Stomach smooth muscle (tissue), 2 donors: ENCODE measurements at regions not wholly inside any gene's neighbourhood (a gene's known extent, or its start where the extent isn't known, plus 50 kb on each side); places are given as distances from the start of the nearest gene placed in this dataset.

Source experiments
- H3K27ac ChIP-seq: one replicate; pipeline ENCODE4 v1.7.0; 2013; ENCODE audit warnings: mild to moderate bottlenecking, low read length, inconsistent platforms
- H3K27me3 ChIP-seq, 2 donors: one replicate each; pipeline ENCODE4 v1.7.0; 2013; ENCODE audit warnings: low read length in 2 of 2; ENCODE audit not compliant: insufficient read depth in 2 of 2, control insufficient read depth in 1 of 2
- H3K36me3 ChIP-seq, 2 donors: one replicate each; pipeline ENCODE4 v1.7.0; 2013; ENCODE audit warnings: low read length in 2 of 2; ENCODE audit not compliant: control insufficient read depth in 2 of 2, insufficient read depth in 2 of 2
- H3K4me1 ChIP-seq: one replicate; pipeline ENCODE4 v1.7.0; 2013; ENCODE audit warnings: low read length; ENCODE audit not compliant: control insufficient read depth, insufficient read depth
- H3K4me3 ChIP-seq, 2 donors: one replicate each; pipeline ENCODE4 v1.7.0; 2013; ENCODE audit warnings: low read length in 2 of 2
- H3K9ac ChIP-seq, 2 donors: one replicate each; pipeline ENCODE4 v1.7.0; 2013; ENCODE audit warnings: low read length in 2 of 2, mild to moderate bottlenecking in 1 of 2
- H3K9me3 ChIP-seq, 2 donors: one replicate each; pipeline ENCODE4 v1.7.0; 2013; ENCODE audit warnings: low read length in 2 of 2; ENCODE audit not compliant: control insufficient read depth in 2 of 2
- donor health status: healthy.
- donor health status: Pancreatic carcinoma.

DNA sequence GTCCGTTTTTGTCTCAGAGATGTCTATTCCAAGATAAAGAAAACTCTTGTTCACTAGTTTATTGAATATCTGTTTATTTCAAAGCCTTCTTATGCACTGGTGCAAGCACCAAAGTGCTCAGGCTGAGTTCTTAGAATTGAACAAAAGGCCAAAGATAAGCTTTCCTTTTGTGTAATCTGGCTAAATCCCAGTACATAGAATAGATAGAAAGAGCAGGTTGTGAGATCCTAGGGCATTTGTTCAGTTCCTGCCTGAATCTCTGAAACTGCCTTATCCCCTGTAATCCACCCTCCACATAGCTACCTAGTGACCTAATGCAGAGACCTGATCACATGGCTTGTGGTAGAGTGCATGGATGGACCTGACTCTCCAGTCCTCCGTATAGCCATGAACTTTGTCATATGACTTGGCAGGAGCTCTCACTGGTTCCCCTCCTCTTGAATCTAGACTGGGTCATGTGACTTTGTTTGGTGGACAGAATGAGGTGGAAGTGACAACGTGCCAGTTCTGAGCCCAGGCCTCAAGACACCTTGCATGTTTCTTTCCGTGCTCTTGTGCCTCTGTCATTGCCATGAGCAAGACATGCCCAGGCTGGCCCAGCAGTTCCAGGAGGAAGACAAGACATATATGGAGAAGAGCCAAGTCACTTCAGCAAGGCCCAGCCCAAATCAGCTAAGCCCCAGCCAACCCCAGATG is 139.3 kb upstream of the SHB start:
- Histone ChIP-seq H3K27ac (no peak overlapping the region), H3K4me1 (no peaks in the 10 kb centered on the region)

DNA sequence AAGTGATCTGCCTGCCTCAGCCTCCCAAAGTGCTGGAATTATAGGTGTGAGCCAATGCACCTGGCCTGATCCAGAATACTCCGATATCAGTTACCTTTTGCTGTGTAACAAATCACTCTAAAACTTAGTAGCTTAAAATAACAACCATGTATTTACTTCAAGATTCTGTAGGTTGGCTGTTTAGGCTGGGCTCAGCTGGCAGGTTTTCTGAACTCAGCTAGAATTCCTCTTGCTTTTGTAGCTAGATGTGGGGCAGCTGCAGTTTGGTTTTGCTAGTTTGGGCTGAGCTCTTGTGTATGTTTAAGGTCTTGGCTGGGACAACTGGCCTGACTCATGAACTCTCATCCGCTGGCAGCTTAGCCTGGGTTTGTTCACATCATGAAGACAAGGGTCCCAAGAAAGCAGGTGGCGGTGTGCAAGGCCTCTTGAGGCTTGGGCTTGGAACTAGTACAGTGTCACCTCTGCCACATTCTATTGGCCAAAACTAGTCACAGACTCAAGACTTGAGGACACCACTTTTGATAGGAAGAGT is 138.3 kb upstream of the SHB start:
- H3K27ac ChIP-seq = no peak overlapping the region
- H3K4me3 ChIP-seq = no peak overlapping the region
- no peaks in the 10 kb centered on the region for H3K36me3 ChIP-seq
- no peaks in the 10 kb centered on the region for H3K4me1 ChIP-seq
- H3K9ac ChIP-seq = no peak overlapping the region
- H3K27me3 ChIP-seq = no peaks in the 10 kb centered on the region
- H3K9me3 ChIP-seq = peaks cover 0 to 3% of the 10 kb centered on the region in 2 donors

More for the DNA sequence above, 139.3 kb upstream of the SHB start:
- Histone ChIP-seq H3K9me3 (peaks cover 0 to 3% of the 10 kb centered on the region in 2 donors), H3K9ac (no peak overlapping the region), H3K36me3 (no peaks in the 10 kb centered on the region), H3K27me3 (no peaks in the 10 kb centered on the region), H3K4me3 (no peak overlapping the region)

DNA sequence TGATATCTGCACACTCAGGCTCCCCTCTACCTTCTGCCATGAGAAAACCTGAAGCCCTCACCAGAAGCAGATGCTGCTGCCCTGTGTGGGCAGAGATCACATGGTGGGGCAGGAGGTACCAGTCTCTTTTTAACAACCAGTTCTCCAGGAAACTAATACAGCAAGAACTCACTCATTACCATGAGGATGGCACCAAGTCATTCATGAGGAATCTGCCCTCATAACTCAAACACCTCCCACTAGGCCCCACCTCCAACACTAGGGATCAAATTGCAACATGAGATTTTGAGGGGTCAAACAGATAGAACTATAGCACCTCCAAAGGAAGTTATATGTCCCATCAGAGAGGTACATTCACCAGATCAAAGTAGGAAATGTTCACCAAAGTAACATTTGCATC is 136.3 kb upstream of the SHB start:
- no peaks in the 10 kb centered on the region for H3K27me3 ChIP-seq
- H3K27ac ChIP-seq = no peak overlapping the region
- H3K9me3 ChIP-seq = peaks cover 3 to 10% of the 10 kb centered on the region in 2 donors
- H3K4me3 ChIP-seq = no peak overlapping the region
- H3K9ac ChIP-seq = no peak overlapping the region
- H3K4me1 ChIP-seq = no peaks in the 10 kb centered on the region
- H3K36me3 ChIP-seq = no peaks in the 10 kb centered on the region

DNA sequence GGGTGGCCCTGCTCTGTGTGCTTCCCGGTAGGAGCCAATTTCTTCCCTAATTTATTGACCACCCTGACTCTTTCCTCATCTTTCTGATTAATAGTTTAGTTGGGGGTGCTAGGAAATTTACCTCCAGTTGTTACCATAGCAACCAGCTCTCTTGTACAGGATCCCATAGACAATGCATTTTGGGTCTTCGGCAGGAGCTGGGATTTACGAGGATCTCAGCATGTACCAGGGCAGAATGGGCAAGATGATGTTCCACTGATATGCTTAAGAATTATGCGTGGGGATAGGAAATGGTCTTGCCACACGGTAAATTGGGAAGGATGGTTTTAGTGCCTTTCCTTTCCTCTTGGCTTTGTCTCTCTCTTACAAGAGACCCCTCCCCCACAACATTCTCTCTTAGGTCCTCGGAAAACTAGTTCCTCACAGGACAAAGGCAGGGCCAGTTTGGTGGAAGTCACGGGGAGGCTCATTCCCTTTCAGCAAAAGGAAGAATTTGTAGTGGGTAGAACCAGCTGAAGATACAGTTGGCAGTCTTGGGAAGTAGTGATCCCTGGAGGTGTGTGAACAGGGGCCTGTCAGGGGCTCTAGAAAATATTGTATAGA is 133.4 kb upstream of the SHB start:
- no peaks in the 10 kb centered on the region for H3K4me1 ChIP-seq
- peaks cover 2 to 10% of the 10 kb centered on the region in 2 donors for H3K9me3 ChIP-seq
- no peaks in the 10 kb centered on the region for H3K36me3 ChIP-seq
- H3K9ac ChIP-seq = no peak overlapping the region
- H3K27ac ChIP-seq = no peak overlapping the region
- H3K27me3 ChIP-seq = no peaks in the 10 kb centered on the region
- H3K4me3 ChIP-seq = no peak overlapping the region

DNA sequence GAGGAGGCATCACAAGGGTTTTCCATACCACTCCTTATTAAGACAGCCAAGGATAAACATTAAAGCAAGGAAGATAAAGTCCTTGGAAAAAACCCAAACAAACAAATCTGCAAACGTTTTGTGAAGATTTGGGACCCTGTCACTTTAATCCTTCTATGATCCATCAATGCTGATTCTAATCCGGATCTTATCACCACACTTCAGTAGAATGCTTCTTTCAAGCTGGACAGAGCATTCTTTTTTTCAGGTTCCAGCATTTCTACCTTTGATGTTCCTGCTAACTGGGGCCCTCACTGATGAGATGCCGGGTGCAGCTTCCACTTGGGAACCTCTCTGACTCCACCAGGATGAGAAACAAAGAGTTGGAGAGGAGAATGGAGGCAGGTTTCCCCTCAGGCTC is 132.8 kb upstream of the SHB start:
- H3K36me3 ChIP-seq = no peaks in the 10 kb centered on the region
- no peak overlapping the region for H3K9ac ChIP-seq
- H3K27me3 ChIP-seq = peaks cover 0 to 2% of the 10 kb centered on the region in 2 donors
- no peaks in the 10 kb centered on the region for H3K4me1 ChIP-seq
- H3K4me3 ChIP-seq = no peak overlapping the region
- peaks cover 0 to 10% of the 10 kb centered on the region in 2 donors for H3K9me3 ChIP-seq
- H3K27ac ChIP-seq = no peak overlapping the region

DNA sequence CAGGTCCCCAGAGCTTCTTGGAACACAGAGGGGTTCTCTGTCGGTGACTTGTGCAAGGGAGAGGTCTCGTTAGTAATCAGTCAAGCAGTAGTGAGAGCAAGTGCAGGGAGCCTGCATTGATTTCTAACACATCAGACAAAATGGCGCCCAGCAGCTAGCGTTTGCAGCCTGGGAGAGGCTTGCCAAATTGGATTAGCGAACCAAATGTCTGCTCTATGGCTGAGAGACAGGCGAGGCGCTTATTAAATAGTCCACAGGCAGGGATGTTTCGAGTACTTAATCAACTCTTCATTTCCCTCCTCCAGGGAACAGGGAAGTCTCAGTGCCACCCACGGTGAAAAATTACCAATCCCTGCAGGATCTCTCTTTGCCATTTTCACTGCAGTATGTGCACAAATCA is 131.4 kb upstream of the SHB start:
- no peak overlapping the region for H3K27ac ChIP-seq
- peaks cover 0 to 10% of the 10 kb centered on the region in 2 donors for H3K9me3 ChIP-seq
- no peak overlapping the region for H3K4me3 ChIP-seq
- peaks cover 0 to 4% of the 10 kb centered on the region in 2 donors for H3K27me3 ChIP-seq
- H3K4me1 ChIP-seq = no peaks in the 10 kb centered on the region
- no peaks in the 10 kb centered on the region for H3K36me3 ChIP-seq
- no peak overlapping the region for H3K9ac ChIP-seq

DNA sequence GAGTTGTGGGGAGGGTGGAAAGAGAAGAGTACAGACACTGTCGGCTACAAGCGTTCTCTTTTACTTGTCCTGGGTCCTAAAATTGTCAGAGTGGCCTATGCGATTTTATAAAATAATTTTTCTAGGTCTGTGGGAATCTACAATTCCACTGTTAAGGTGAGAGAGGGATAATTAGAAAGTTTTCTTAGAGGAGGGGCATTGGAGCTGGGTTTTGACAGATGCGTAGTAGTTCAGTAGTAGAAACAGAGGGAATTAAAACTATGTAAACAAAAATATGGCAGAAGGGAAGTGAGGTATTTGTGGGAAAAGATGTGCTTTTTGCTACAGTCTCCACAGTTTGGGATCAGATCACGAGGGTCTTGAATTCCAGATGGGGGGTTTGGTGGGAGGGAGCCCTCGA is 129.1 kb upstream of the SHB start:
- Histone ChIP-seq H3K27ac (no peak overlapping the region), H3K27me3 (peaks cover 0 to 4% of the 10 kb centered on the region in 2 donors), H3K9ac (no peak overlapping the region), H3K4me3 (no peak overlapping the region), H3K9me3 (peaks cover 0 to 10% of the 10 kb centered on the region in 2 donors), H3K4me1 (no peaks in the 10 kb centered on the region), H3K36me3 (no peaks in the 10 kb centered on the region)

DNA sequence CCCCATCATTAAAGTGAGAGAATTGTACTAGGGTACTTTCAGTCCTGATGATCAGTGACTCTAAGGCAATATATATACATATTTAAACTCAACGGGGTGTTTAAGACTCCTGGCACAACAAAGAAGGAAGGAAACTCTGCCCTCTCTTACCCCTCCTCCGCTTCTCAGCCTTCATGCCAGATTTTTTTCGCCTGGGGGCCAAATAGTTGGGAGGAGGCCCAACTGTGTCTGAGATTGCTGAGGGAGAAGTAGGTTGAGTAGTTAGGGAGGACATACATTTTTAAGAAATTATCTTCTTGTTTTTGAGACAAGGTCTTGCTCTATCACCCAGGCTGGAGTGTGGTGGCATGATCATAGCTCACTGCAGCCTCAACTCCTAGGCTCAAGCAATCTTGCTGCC is 127.7 kb upstream of the SHB start:
- Histone ChIP-seq H3K27me3 (peaks cover 0 to 4% of the 10 kb centered on the region in 2 donors), H3K36me3 (no peaks in the 10 kb centered on the region), H3K27ac (no peak overlapping the region), H3K9me3 (peaks cover 0 to 9% of the 10 kb centered on the region in 2 donors), H3K4me3 (no peak overlapping the region), H3K4me1 (no peaks in the 10 kb centered on the region), H3K9ac (no peak overlapping the region)

DNA sequence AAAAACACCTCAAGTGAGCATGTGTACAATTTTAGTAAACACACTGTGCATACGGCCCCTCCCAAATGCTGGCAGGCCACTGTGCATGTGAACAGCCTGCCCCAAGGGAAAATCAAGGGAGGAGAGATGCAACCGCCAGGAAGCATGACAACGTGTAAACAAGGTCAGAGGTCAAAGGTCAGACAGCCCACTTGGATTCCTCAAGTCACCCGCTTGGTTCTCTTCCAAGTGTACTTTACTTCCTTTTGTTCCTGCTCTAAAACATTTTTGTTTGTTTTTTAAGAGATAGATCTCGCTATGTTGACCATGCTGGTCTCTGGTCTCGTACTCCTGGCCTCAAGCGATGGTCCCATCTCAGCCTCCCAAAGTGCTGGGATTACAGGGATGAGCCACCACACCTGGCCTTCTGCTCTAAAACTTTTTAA is 126.7 kb upstream of the SHB start:
- H3K4me1 ChIP-seq = no peaks in the 10 kb centered on the region
- H3K9me3 ChIP-seq = no peaks in the 10 kb centered on the region
- no peaks in the 10 kb centered on the region for H3K36me3 ChIP-seq
- peaks cover 0 to 4% of the 10 kb centered on the region in 2 donors for H3K27me3 ChIP-seq
- no peak overlapping the region for H3K4me3 ChIP-seq
- no peak overlapping the region for H3K27ac ChIP-seq
- H3K9ac ChIP-seq = no peak overlapping the region

DNA sequence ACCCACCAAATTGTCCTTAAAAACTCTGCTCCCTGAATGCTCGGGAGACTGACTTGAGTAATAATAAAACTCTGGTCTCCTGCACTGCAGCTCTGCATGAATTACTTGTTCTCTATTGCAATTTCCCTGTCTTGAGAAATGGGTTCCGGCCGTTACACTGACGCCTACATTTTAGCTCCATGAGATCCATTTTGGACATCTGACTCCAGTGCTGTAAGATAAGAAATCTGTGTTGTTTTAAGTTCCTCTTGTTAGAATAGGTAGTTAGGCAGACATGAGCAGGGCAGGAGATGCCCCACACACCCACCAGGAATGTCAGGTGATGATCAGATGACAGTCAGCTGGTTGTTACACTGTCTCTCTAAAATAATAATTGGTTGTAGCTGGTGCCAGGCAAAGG is 125.8 kb upstream of the SHB start:
- Histone ChIP-seq H3K4me3 (no peak overlapping the region), H3K9ac (no peak overlapping the region), H3K27me3 (peaks cover 0 to 4% of the 10 kb centered on the region in 2 donors), H3K27ac (no peak overlapping the region), H3K4me1 (no peaks in the 10 kb centered on the region), H3K9me3 (no peaks in the 10 kb centered on the region), H3K36me3 (no peaks in the 10 kb centered on the region)

DNA sequence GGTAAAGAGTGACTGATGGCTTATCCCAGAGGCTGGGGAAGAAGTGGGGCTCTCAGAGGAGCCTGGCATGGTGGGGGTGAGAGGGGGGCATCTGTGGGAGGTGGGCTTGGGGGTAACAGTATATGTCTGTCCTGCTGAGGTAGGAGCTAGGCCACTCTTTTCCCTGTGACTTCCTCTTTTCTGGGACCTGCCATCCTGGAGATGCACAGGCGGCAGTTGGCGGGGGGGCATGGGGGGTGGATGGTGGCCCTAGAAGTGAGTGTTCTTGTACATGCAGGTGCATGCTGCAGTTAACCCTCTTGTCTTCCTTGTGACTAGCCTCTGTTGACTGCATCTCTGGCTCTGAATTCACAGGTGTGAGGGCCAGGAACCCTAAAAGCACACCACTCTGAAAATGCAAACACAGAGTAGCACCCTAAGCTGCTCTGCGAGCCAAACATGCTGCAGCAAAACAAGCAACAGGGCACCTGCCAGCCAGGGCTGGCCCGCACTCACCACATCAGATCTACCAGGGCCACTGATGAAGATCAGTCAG is 123.8 kb upstream of the SHB start:
- Histone ChIP-seq H3K36me3 (no peaks in the 10 kb centered on the region), H3K4me3 (no peak overlapping the region), H3K27me3 (peaks cover 0 to 4% of the 10 kb centered on the region in 2 donors), H3K9ac (no peak overlapping the region), H3K27ac (no peak overlapping the region), H3K4me1 (no peaks in the 10 kb centered on the region), H3K9me3 (peaks cover 3 to 5% of the 10 kb centered on the region in 2 donors)
